ENCODE measurements at regions not wholly inside any gene's neighbourhood (a gene's known extent, or its start where the extent isn't known, plus 50 kb on each side); places are given as distances from the start of the nearest gene placed in this dataset.
"Not testable (repeated sequence)": the region's sequence is repeated elsewhere in the genome, so short reads cannot be mapped to it uniquely, and the experiment has no call there.

DNA sequence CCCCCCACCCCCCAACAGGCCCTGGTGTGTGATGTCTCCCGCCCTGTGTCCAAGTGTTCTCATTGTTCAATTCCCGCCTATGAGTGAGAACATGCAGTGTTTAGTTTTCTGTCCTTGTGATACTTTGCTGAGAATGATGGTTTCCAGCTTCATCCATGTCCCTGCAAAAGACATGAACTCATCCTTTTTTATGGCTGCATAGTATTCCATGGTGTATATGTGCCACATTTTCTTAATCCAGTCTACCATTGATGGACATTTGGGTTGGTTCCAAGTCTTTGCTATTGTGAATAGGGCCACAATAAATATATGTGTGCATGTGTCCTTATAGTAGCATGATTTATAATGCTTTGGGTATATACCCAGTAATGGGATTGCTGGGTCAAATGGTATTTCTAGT, 54.0 kb downstream of the ZCCHC13 start:
- POLR2A ChIA-PET; H3K4me3 ChIP-seq (ENCODE audit: low read depth, low read length); DNase-seq (ENCODE audit: low read depth, low spot score); CTCF ChIA-PET: not testable (repeated sequence)

GRCh38 chrX:74363914-74364313, 57.4 kb upstream of the SLC16A2 start:
- POLR2A ChIA-PET: no interaction called here
- CTCF ChIA-PET: no interaction called here
- no peak for TF ChIP-seq CTCF (IDR thresholded peaks at IDR 0.05; ENCODE audit: insufficient read depth, low read length, missing control alignments)
- no peak for DNase-seq (ENCODE audit: low read depth, low spot score)
- no peak overlapping the region for H3K4me3 ChIP-seq (ENCODE audit: low read depth, low read length)

DNA sequence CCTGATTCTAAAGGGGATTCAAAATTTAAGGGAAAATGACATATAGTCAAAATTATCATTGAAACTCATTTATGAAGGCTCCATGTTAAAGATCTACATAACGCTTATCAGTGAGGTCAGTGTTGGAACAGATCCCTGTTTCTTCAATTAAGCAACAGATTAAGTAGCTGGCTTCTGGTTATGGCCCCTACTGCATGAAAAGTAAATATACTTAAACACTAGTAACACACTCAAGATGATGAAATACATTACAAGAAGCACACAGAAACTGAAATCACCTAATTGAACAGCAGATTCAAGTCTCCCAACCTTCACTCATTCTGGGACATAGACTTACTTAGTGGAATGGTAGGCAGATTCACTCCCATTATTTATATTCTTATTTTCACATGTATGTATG, 51.6 kb upstream of the SLC16A2 start:
- H3K4me3 ChIP-seq (ENCODE audit: low read depth, low read length): no peak overlapping the region
- CTCF ChIA-PET: interaction anchor here (5.6 kb wide), 1 partner anchor 13 kb away, joined by 30 read pairs; no protein-coding TSS in a partner anchor
- no peak for TF ChIP-seq CTCF (IDR thresholded peaks at IDR 0.05; ENCODE audit: insufficient read depth, low read length, missing control alignments)
- DNase-seq (ENCODE audit: low read depth, low spot score): no peak
- POLR2A ChIA-PET: no interaction called here

DNA sequence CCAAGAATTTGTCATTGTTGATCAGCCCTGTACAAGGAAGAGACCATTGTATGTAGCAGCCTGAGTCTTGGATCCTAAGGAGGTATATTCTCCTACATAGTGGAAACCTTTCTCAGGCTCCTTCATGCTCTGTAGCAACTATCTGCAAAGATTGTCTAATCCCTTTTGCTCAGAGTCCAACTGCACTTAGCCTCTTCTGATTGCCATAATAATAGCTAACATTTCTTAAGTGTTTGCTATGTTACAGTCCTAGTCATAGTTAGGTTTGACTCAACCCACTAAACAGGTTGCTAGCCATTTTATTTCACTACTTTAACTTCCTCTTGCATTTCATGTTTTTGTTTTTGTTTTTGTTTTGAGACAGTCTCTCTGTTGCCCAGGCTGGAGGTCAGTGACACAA, 50.8 kb upstream of the SLC16A2 start:
- POLR2A ChIA-PET: no interaction called here
- no peak for TF ChIP-seq CTCF (IDR thresholded peaks at IDR 0.05; ENCODE audit: insufficient read depth, low read length, missing control alignments)
- no peak overlapping the region for H3K4me3 ChIP-seq (ENCODE audit: low read depth, low read length)
- CTCF ChIA-PET: interaction anchor here (0.9 to 5.6 kb wide), 2 partner anchors 12 to 26 kb away, joined by 3 to 30 read pairs; no protein-coding TSS in a partner anchor
- DNase-seq (ENCODE audit: low read depth, low spot score): no peak

GRCh38 chrX:74371425-74372222, 49.7 kb upstream of the SLC16A2 start:
- no peak for TF ChIP-seq CTCF (IDR thresholded peaks at IDR 0.05; ENCODE audit: insufficient read depth, low read length, missing control alignments)
- no peak overlapping the region for H3K4me3 ChIP-seq (ENCODE audit: low read depth, low read length)
- ChIA-PET CTCF (interaction anchor here (5.6 kb wide), 1 partner anchor 11 kb away, joined by 30 read pairs; no protein-coding TSS in a partner anchor), POLR2A (no interaction called here)
- no peak for DNase-seq (ENCODE audit: low read depth, low spot score)
